Pancreas (tissue), 10 donors: ENCODE measurements at regions not wholly inside any gene's neighbourhood (a gene's known extent, or its start where the extent isn't known, plus 50 kb on each side); places are given as distances from the start of the nearest gene placed in this dataset.
A peak's percentile ranks its signal among the peaks of the same experiment; 100 is the strongest.

Experiments
- ATAC-seq, 4 donors: fragments of 200-7000 bp; cut with Tn5 transposase; one replicate each; pipeline versions ENCODE4 v1.8.0 to v1.9.1; 2020; ENCODE audit warnings: mild to moderate bottlenecking in 4 of 4, moderate library complexity in 4 of 4
- DNase-seq, 6 donors: peaks; one replicate each; pipeline ENCODE4 v3.0.0-alpha.2; 2020
- FAIRE-seq: peaks from 2 replicates; lab custom pipeline; 2012; peaks lifted over from hg19 to GRCh38; lab: Jason Lieb, UNC
- H3K27ac ChIP-seq, 4 donors: fragments of 200-600 bp; sonication (generic); 1 replicate in 3 of 4; 2 replicates in 1 of 4; pipeline versions ENCODE4 v1.5.0 to v1.8.0; 2020
- H3K27me3 ChIP-seq, 4 donors: fragments of 200-600 bp; one replicate each; pipeline ENCODE4 v1.8.0; 2021
- H3K36me3 ChIP-seq, 3 donors: fragments of 200-600 bp; sonication (generic) in 1 of 3; one replicate each; pipeline versions ENCODE4 v1.5.0 to v1.8.0; 2020 to 2021
- H3K4me1 ChIP-seq, 3 donors: fragments of 200-600 bp; one replicate each; pipeline ENCODE4 v1.8.0; 2021
- H3K4me3 ChIP-seq, 4 donors: fragments of 200-600 bp; sonication (generic) in 2 of 4; one replicate each; pipeline versions ENCODE4 v1.5.0 to v1.8.0; 2020 to 2021
- H3K9me3 ChIP-seq, 4 donors: fragments of 200-600 bp; one replicate each; pipeline ENCODE4 v1.8.0; 2021
- WGBS, 2 donors: extraction: QIAGEN DNeasy Blood & Tissue Kit; methylation state at CpG; one replicate each; pipeline ENCODE4 v1.1.7; 2013; 5-methylcytosine and 5-hydroxymethylcytosine counted together
- intact Hi-C, 3 donors: fragments of 100-400 bp; cut with DNase I; formaldehyde crosslinking; loops; one replicate each; pipeline versions ENCODE4 v1.11.1 to v1.14.2; 2022
- TF ChIP-seq, protein P1 (sequence below), 4 donors: fragments of 200-600 bp; sonication (generic) in 3 of 4; IDR thresholded peaks; one replicate each; pipeline versions ENCODE4 v1.5.0 to v1.8.0; 2021; ENCODE audit warnings: antibody characterized with exemption in 4 of 4
- donor health status: healthy with polysubstance abuse.
- donor health status: DM: no; HTN: no; CAD: no; lungs with moderate emphysema.
- donor health status: DM: no; HTN: no; CAD: no.
- donor health status: control.
- donor health status: control.
- donor health status: Bipolar disorder and iron deficiency.
- donor health status: DM: yes; HTN: yes; CAD: no.
- donor health status: DM: no; HTN: no; CAD: no.
- donor health status: DM: no; HTN: no; CAD: no.
- donor health status: DM: yes; HTN: yes; CAD: no.

DNA sequence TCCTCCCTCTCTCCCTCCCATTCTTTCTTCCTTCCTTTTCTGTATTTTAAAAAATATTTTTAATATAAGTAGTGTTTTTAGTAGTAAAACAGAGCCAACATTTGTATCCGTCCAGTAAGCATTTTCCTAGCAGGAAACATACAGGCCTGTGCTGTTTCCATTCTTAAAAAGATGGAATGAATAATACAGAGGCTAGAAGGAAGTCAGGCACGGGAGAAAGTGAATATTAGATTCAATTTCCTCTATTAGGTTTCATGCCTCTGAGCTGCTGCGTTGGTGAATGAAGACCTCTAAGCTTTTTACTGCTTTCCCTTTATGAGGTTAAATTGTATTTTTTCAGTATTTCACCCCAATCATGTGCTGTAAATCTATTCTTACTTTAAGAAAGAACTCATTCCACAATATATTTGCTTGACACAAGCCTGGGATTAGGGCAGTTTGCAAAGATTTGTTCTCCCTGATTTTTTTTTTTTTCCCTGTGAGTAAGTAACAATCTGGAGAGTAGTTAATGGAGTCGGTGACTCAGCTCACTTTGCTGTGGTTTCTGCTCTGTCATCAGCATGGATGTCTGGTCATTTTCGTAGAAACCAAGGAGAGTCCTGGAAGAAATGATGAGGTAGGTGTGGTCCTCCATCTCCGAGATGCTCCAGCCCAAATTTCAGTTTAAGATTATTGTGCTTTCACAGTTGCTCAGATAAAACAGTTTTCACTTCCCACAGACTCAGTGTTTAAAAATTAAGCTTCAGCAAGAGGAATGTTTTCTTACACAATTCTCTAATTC is 76.1 kb upstream of the PITRM1 start:
- no peaks in the 10 kb centered on the region for H3K9me3 ChIP-seq
- 36 to 38% methylated on average over 6 of the region's 6 CpGs for WGBS, 2 donors
- FAIRE-seq (peak; percentile 39), DNase-seq (no peak), ATAC-seq (peak in 3 of 4 donors; percentile 76 to 86 (median 80))
- intact Hi-C loops = no loop called here
- no peak overlapping the region for H3K4me3 ChIP-seq
- H3K36me3 ChIP-seq = no peaks in the 10 kb centered on the region
- H3K27ac ChIP-seq = peak overlapping the region in 3 of 4 donors; percentile 3 to 55 (median 50)
- H3K4me1 ChIP-seq = peaks cover 0 to 7% (median 4%) of the 10 kb centered on the region in 3 donors
- TF ChIP-seq, protein P1, sequence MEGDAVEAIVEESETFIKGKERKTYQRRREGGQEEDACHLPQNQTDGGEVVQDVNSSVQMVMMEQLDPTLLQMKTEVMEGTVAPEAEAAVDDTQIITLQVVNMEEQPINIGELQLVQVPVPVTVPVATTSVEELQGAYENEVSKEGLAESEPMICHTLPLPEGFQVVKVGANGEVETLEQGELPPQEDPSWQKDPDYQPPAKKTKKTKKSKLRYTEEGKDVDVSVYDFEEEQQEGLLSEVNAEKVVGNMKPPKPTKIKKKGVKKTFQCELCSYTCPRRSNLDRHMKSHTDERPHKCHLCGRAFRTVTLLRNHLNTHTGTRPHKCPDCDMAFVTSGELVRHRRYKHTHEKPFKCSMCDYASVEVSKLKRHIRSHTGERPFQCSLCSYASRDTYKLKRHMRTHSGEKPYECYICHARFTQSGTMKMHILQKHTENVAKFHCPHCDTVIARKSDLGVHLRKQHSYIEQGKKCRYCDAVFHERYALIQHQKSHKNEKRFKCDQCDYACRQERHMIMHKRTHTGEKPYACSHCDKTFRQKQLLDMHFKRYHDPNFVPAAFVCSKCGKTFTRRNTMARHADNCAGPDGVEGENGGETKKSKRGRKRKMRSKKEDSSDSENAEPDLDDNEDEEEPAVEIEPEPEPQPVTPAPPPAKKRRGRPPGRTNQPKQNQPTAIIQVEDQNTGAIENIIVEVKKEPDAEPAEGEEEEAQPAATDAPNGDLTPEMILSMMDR (IDR thresholded peaks at IDR 0.05) = no peak
- no peaks in the 10 kb centered on the region for H3K27me3 ChIP-seq

DNA sequence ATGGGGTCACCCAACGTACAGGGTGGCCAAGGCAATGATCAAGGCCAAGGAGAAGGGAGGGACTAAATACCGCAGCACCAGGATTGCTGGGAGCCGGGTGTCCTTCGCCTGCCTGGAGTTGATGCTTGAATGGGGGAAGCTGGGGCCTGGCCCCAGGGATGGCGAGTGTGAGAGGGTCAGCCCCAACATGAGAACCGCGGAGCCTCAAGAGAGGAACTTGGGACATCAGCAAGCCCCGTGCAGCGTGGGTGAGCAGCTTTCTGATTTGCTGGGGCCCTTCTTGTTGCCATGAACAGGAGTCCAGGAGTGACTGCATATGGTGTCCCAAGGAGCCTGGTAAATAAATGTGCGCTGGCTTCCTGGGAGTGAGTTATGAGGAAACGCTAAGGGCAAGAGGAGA is 72.8 kb upstream of the PITRM1 start:
- intact Hi-C loops = no loop called here
- no peaks in the 10 kb centered on the region for H3K27me3 ChIP-seq
- no peak overlapping the region for H3K27ac ChIP-seq
- FAIRE-seq (no peak), ATAC-seq (no peak), DNase-seq (no peak)
- peaks cover 0 to 7% (median 4%) of the 10 kb centered on the region in 3 donors for H3K4me1 ChIP-seq
- H3K36me3 ChIP-seq = no peaks in the 10 kb centered on the region
- WGBS, 2 donors = 78 to 83% methylated on average over 11 of the region's 11 CpGs
- TF ChIP-seq, protein P1 (IDR thresholded peaks at IDR 0.05) = no peak
- no peaks in the 10 kb centered on the region for H3K9me3 ChIP-seq
- no peak overlapping the region for H3K4me3 ChIP-seq

DNA sequence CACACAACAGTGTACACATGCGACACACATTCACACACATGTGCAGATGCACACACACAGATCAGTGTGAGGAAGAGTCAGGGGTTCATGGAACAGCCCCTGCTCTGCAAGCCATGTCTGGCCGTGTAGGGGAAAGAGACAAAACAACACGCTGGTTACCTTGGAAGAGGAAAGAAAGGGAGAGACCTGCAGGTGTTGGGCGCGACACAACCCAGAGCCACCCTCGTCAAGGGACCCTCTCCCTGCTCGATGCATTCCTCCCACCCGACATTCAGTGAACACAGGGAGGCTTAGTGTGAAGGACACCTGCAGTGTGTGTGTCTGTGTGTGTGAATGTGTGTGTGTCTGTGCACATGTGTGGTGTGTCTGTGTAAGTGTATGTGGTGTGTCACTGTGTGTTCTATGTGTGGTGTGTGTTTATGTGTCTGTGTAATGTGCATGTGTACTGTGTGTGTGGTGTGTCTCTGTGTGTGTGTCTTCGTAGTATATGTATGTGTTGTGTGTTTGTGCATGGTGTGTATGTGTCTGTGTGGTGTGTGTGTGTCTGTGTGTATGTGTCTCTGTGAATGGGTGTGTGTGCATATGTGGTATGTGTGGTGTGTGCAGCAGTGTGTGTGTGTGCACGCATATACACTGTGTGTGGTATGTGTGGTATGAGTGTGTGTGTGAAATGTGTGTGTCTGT is 69.5 kb upstream of the PITRM1 start:
- TF ChIP-seq, protein P1 (IDR thresholded peaks at IDR 0.05) = no peak
- FAIRE-seq (no peak), ATAC-seq (no peak), DNase-seq (no peak)
- Histone ChIP-seq H3K27ac (no peak overlapping the region), H3K4me3 (no peak overlapping the region), H3K27me3 (no peaks in the 10 kb centered on the region), H3K36me3 (no peaks in the 10 kb centered on the region), H3K4me1 (no peaks in the 10 kb centered on the region), H3K9me3 (no peaks in the 10 kb centered on the region)
- 56 to 64% methylated on average over 10 of the region's 10 CpGs for WGBS, 2 donors
- intact Hi-C loops = loop anchor here in 1 of 3 donors (5.0 kb wide), 1 partner anchor 1420 kb away; no protein-coding TSS in a partner anchor

DNA sequence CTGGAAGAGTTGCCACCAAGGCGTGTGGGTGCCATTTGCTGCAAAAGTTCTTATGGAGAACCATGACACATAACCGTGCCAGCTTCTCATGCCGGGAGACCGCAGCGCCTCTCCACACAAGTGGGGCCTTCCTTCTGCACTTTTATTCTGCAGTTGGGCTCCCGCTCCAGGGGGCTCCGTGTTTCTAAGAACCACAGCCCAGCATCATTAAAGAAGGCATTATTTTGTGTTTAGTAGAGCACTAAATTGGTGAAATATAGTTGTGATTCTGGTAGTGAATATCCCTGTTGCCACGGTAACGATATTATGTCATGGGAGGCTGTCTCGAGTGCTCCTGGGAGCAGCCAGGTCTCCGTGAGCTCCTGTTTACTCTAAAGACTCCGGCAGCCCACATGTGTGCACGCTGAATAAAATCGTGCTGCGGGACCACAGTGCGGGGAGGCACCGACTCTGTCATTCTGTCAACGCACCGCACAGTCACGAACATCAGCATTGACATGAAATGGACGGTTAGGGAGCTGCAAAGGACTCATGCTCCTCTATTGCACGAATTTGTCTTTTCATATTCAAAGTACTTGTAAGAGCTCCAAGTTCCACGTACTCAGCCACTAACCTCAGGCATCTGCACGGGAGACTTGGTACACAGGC is 68.8 kb upstream of the PITRM1 start:
- Histone ChIP-seq H3K4me1 (no peaks in the 10 kb centered on the region), H3K36me3 (no peaks in the 10 kb centered on the region), H3K4me3 (no peak overlapping the region), H3K27ac (no peak overlapping the region), H3K9me3 (no peaks in the 10 kb centered on the region), H3K27me3 (no peaks in the 10 kb centered on the region)
- DNase-seq (no peak), FAIRE-seq (no peak), ATAC-seq (no peak)
- TF ChIP-seq, protein P1 (IDR thresholded peaks at IDR 0.05) = no peak
- WGBS, 2 donors = 60 to 72% methylated on average over 24 of the region's 24 CpGs
- intact Hi-C loops = loop anchor here in 1 of 3 donors (5.0 kb wide), 1 partner anchor 1421 kb away; no protein-coding TSS in a partner anchor
